ENCODE measurements at regions not wholly inside any gene's neighbourhood (a gene's known extent, or its start where the extent isn't known, plus 50 kb on each side); places are given as distances from the start of the nearest gene placed in this dataset.

GRCh38 chr7:15920953-15921352 lies 234.5 kb upstream of the MEOX2 start:
- TF ChIP-seq EZH2phosphoT487 (IDR thresholded peaks at IDR 0.05; ENCODE audit: borderline replicate concordance) (no peak), CTCF (conservative IDR thresholded peaks at IDR 0.05; ENCODE audit: low read length) (no peak)
- H2AFZ ChIP-seq (ENCODE audit: low read length): no peak overlapping the region

GRCh38 chr7:15916681-15917380 lies 230.3 kb upstream of the MEOX2 start:
- Histone ChIP-seq H4K20me1 (ENCODE audit: insufficient read depth, low read length, poor library complexity, severe bottlenecking) (no peaks in the 10 kb centered on the region), H3K4me1 (ENCODE audit: insufficient read depth, low read length, poor library complexity, severe bottlenecking) (peaks cover 11% of the 10 kb centered on the region), H3K4me2 (ENCODE audit: low read depth, low read length, poor library complexity, severe bottlenecking) (peak overlapping the region; percentile 13), H3K27me3 (ENCODE audit: insufficient read depth, low read length, poor library complexity, severe bottlenecking) (no peaks in the 10 kb centered on the region), H3K9ac (ENCODE audit: low read depth, low read length, poor library complexity, severe bottlenecking) (no peak overlapping the region), H3K9me2 (replicated peaks; ENCODE audit: low read depth, low read length) (no peaks in the 10 kb centered on the region), H3K9me3 (ENCODE audit: insufficient read depth, low read depth, low read length) (no peaks in the 10 kb centered on the region), H3K36me3 (ENCODE audit: insufficient read depth, low read length) (no peaks in the 10 kb centered on the region), H3K4me3 (ENCODE audit: low read length, poor library complexity, severe bottlenecking) (no peak overlapping the region), H3K79me2 (ENCODE audit: insufficient read depth, low read length) (no peaks in the 10 kb centered on the region), H3F3A (ENCODE audit: low read depth) (no peaks in the 10 kb centered on the region), H2AFZ (ENCODE audit: low read length) (peak overlapping the region; percentile 51; the same call in 1 of the 2 replicates)
- TF ChIP-seq CTCF (conservative IDR thresholded peaks at IDR 0.05; ENCODE audit: low read length): no peak
- TF ChIP-seq EZH2phosphoT487 (IDR thresholded peaks at IDR 0.05; ENCODE audit: borderline replicate concordance): no peak

More at GRCh38 chr7:15920953-15921352, 234.5 kb upstream of the MEOX2 start:
- no peaks in the 10 kb centered on the region for H3K9me3 ChIP-seq (ENCODE audit: insufficient read depth, low read depth, low read length)
- H3K4me2 ChIP-seq (ENCODE audit: low read depth, low read length, poor library complexity, severe bottlenecking): no peak overlapping the region
- no peak overlapping the region for H3K9ac ChIP-seq (ENCODE audit: low read depth, low read length, poor library complexity, severe bottlenecking)
- H3K27me3 ChIP-seq (ENCODE audit: insufficient read depth, low read length, poor library complexity, severe bottlenecking): no peaks in the 10 kb centered on the region
- no peaks in the 10 kb centered on the region for H3K79me2 ChIP-seq (ENCODE audit: insufficient read depth, low read length)
- no peaks in the 10 kb centered on the region for H3K9me2 ChIP-seq (replicated peaks; ENCODE audit: low read depth, low read length)
- peaks cover 11% of the 10 kb centered on the region for H3K4me1 ChIP-seq (ENCODE audit: insufficient read depth, low read length, poor library complexity, severe bottlenecking)
- no peaks in the 10 kb centered on the region for H3F3A ChIP-seq (ENCODE audit: low read depth)
- no peak overlapping the region for H3K4me3 ChIP-seq (ENCODE audit: low read length, poor library complexity, severe bottlenecking)
- no peaks in the 10 kb centered on the region for H3K36me3 ChIP-seq (ENCODE audit: insufficient read depth, low read length)
- H4K20me1 ChIP-seq (ENCODE audit: insufficient read depth, low read length, poor library complexity, severe bottlenecking): no peaks in the 10 kb centered on the region

- H2AFZ ChIP-seq (ENCODE audit: low read length): no peak overlapping the region
- no peaks in the 10 kb centered on the region for H3K79me2 ChIP-seq (ENCODE audit: insufficient read depth, low read length)
- H3K9ac ChIP-seq (ENCODE audit: low read depth, low read length, poor library complexity, severe bottlenecking): no peak overlapping the region
- no peaks in the 10 kb centered on the region for H3K27me3 ChIP-seq (ENCODE audit: insufficient read depth, low read length, poor library complexity, severe bottlenecking)
- no peaks in the 10 kb centered on the region for H3K9me3 ChIP-seq (ENCODE audit: insufficient read depth, low read depth, low read length)
- TF ChIP-seq CTCF (conservative IDR thresholded peaks at IDR 0.05; ENCODE audit: low read length): no peak
- no peak for TF ChIP-seq EZH2phosphoT487 (IDR thresholded peaks at IDR 0.05; ENCODE audit: borderline replicate concordance)
- no peaks in the 10 kb centered on the region for H4K20me1 ChIP-seq (ENCODE audit: insufficient read depth, low read length, poor library complexity, severe bottlenecking)
- no peaks in the 10 kb centered on the region for H3F3A ChIP-seq (ENCODE audit: low read depth)
- H3K4me2 ChIP-seq (ENCODE audit: low read depth, low read length, poor library complexity, severe bottlenecking): no peak overlapping the region
- H3K4me1 ChIP-seq (ENCODE audit: insufficient read depth, low read length, poor library complexity, severe bottlenecking): peaks cover 11% of the 10 kb centered on the region
- H3K36me3 ChIP-seq (ENCODE audit: insufficient read depth, low read length): no peaks in the 10 kb centered on the region
- no peak overlapping the region for H3K4me3 ChIP-seq (ENCODE audit: low read length, poor library complexity, severe bottlenecking)
- no peaks in the 10 kb centered on the region for H3K9me2 ChIP-seq (replicated peaks; ENCODE audit: low read depth, low read length)
These were observed 229.3 kb upstream of the MEOX2 start for GRCh38 chr7:15915686-15916293.
